Right renal cortex interstitium (tissue), 3 donors: ENCODE measurements at regions not wholly inside any gene's neighbourhood (a gene's known extent, or its start where the extent isn't known, plus 50 kb on each side); places are given as distances from the start of the nearest gene placed in this dataset.
"Not testable (repeated sequence)": the region's sequence is repeated elsewhere in the genome, so short reads cannot be mapped to it uniquely, and the experiment has no call there.

Experiments
- DNase-seq, 3 donors: peaks; one replicate each; pipeline ENCODE4 v3.0.0-alpha.2; 2013; ENCODE audit warnings: low read depth in 3 of 3, low spot score in 2 of 3

- DNase-seq, result no peak
Measured at GRCh38 chr3:187540847-187541246, 129.3 kb downstream of the SST start.

GRCh38 chr3:187536185-187536584, 134.0 kb downstream of the SST start:
- DNase-seq, result no peak

GRCh38 chr3:187533797-187534196, 136.4 kb downstream of the SST start:
- DNase-seq, result no peak

GRCh38 chr3:187531831-187532230, 138.4 kb downstream of the SST start:
- DNase-seq, result no peak

- DNase-seq, result no peak
Measured at GRCh38 chr3:187522890-187523289, 147.3 kb downstream of the SST start.

- DNase-seq, result no peak
Measured at GRCh38 chr3:187522293-187522692, 147.9 kb downstream of the SST start.

GRCh38 chr3:187521546-187521945, 148.6 kb downstream of the SST start:
- no peak for DNase-seq

GRCh38 chr3:187520027-187520945, 149.9 kb downstream of the SST start:
- DNase-seq, result no peak

GRCh38 chr3:187519428-187519890, 150.7 kb downstream of the SST start:
- no peak for DNase-seq

GRCh38 chr3:187518616-187519015, 150.4 kb downstream of the RTP4 start:
- no peak for DNase-seq

- DNase-seq, result no peak
Measured at GRCh38 chr3:187518207-187518606, 150.0 kb downstream of the RTP4 start.

- no peak for DNase-seq
Measured at GRCh38 chr3:187516446-187517185, 148.4 kb downstream of the RTP4 start.

GRCh38 chr3:187507905-187508304, 139.7 kb downstream of the RTP4 start:
- DNase-seq, result no peak

- DNase-seq, result no peak
Measured at GRCh38 chr3:187507266-187507665, 139.1 kb downstream of the RTP4 start.

- DNase-seq, result no peak
Measured at GRCh38 chr3:187504435-187504834, 136.2 kb downstream of the RTP4 start.

- DNase-seq, result no peak
Measured at GRCh38 chr3:187498211-187498724, 130.1 kb downstream of the RTP4 start.

- no peak for DNase-seq
Measured at GRCh38 chr3:187497052-187497451, 128.9 kb downstream of the RTP4 start.

- DNase-seq, result not testable (repeated sequence)
Measured at GRCh38 chr3:187494056-187494455, 125.9 kb downstream of the RTP4 start.

- DNase-seq, result no peak
Measured at GRCh38 chr3:187491371-187491770, 123.2 kb downstream of the RTP4 start.

GRCh38 chr3:187490366-187490765, 122.2 kb downstream of the RTP4 start:
- no peak for DNase-seq

- DNase-seq, result no peak
Measured at GRCh38 chr3:187484547-187485295, 116.5 kb downstream of the RTP4 start.
